BJ (cell line): ENCODE measurements at regions not wholly inside any gene's neighbourhood (a gene's known extent, or its start where the extent isn't known, plus 50 kb on each side); places are given as distances from the start of the nearest gene placed in this dataset.
"Not testable (repeated sequence)": the region's sequence is repeated elsewhere in the genome, so short reads cannot be mapped to it uniquely, and the experiment has no call there.

ENCODE experiments used
- CTCF ChIA-PET: fragments of 350-600 bp; formaldehyde crosslinking; extraction: SDS; loops from one replicate; lab custom pipeline; 2021; ENCODE audit warnings: antibody characterized with exemption, inconsistent platforms; lab: Yijun Ruan, JAX
- POLR2A ChIA-PET: fragments of 300-600 bp; sonication (Branson Sonifier 250); formaldehyde crosslinking; extraction: SDS; loops from one replicate; lab custom pipeline; 2021; ENCODE audit warnings: antibody characterized with exemption; lab: Charles Lee
- DNase-seq: peaks from one replicate; pipeline ENCODE4 v3.0.0-alpha.2; 2011; ENCODE audit warnings: low read depth
- H3K27me3 ChIP-seq: 2 replicates; pipeline ENCODE4 v1.6.0; 2011; ENCODE audit warnings: low read length; ENCODE audit not compliant: control insufficient read depth, insufficient read depth
- H3K36me3 ChIP-seq: 2 replicates; pipeline ENCODE4 v1.5.1; 2011; ENCODE audit warnings: low read length; ENCODE audit not compliant: control insufficient read depth, insufficient read depth
- H3K4me3 ChIP-seq: 2 replicates; pipeline ENCODE4 v1.5.1; 2011; ENCODE audit warnings: low read depth, mild to moderate bottlenecking, control low read depth, low read length
- CTCF ChIP-seq: IDR thresholded peaks from 2 replicates; pipeline ENCODE4 v1.5.1; 2011; ENCODE audit warnings: low read depth, mild to moderate bottlenecking, control low read depth, inconsistent platforms, low read length, moderate library complexity; ENCODE audit not compliant: insufficient read depth

GRCh38 chr20:5452286-5452685, 135.5 kb upstream of the PROKR2 start:
- H3K4me3 ChIP-seq, H3K36me3 ChIP-seq, CTCF ChIA-PET, H3K27me3 ChIP-seq, DNase-seq, POLR2A ChIA-PET: not testable (repeated sequence)

- TF ChIP-seq CTCF: no peak
- H3K27me3 ChIP-seq: no peaks in the 10 kb centered on the region
- H3K36me3 ChIP-seq: no peaks in the 10 kb centered on the region
- H3K4me3 ChIP-seq: no peak overlapping the region
- ChIA-PET POLR2A (no interaction called here), CTCF (no interaction called here)
- no peak for DNase-seq
These were observed 135.0 kb upstream of the PROKR2 start for GRCh38 chr20:5451643-5452210.

- Histone ChIP-seq H3K27me3 (no peaks in the 10 kb centered on the region), H3K4me3 (no peak overlapping the region), H3K36me3 (no peaks in the 10 kb centered on the region)
- POLR2A ChIA-PET: no interaction called here
- CTCF ChIA-PET: interaction anchor here (0.8 to 5.5 kb wide), 18 partner anchors 8 to 243 kb away, joined by 3 to 76 read pairs (median 5); no protein-coding TSS in a partner anchor
- no peak for DNase-seq
- TF ChIP-seq CTCF: peak; percentile 81
These were observed 131.8 kb upstream of the PROKR2 start for GRCh38 chr20:5448449-5449118.

- DNase-seq: no peak
- H3K27me3 ChIP-seq: no peaks in the 10 kb centered on the region
- ChIA-PET POLR2A (no interaction called here), CTCF (interaction anchor here (0.8 to 5.5 kb wide), 9 partner anchors 8 to 242 kb away, joined by 3 to 76 read pairs (median 5); no protein-coding TSS in a partner anchor)
- no peak overlapping the region for H3K4me3 ChIP-seq
- no peaks in the 10 kb centered on the region for H3K36me3 ChIP-seq
- no peak for TF ChIP-seq CTCF
These were observed 130.4 kb upstream of the PROKR2 start for GRCh38 chr20:5447188-5447587.

GRCh38 chr20:5445611-5446010, 128.9 kb upstream of the PROKR2 start:
- H3K27me3 ChIP-seq: no peaks in the 10 kb centered on the region
- no peak for DNase-seq
- ChIA-PET POLR2A (no interaction called here), CTCF (interaction anchor here (5.5 kb wide), 1 partner anchor 240 kb away, joined by 76 read pairs; no protein-coding TSS in a partner anchor)
- TF ChIP-seq CTCF: no peak
- H3K36me3 ChIP-seq: no peaks in the 10 kb centered on the region
- no peak overlapping the region for H3K4me3 ChIP-seq

GRCh38 chr20:5442101-5442500, 125.3 kb upstream of the PROKR2 start:
- ChIA-PET CTCF (no interaction called here), POLR2A (no interaction called here)
- no peak for TF ChIP-seq CTCF
- H3K27me3 ChIP-seq: no peaks in the 10 kb centered on the region
- no peaks in the 10 kb centered on the region for H3K36me3 ChIP-seq
- DNase-seq: no peak
- no peak overlapping the region for H3K4me3 ChIP-seq
